ENCODE measurements at regions not wholly inside any gene's neighbourhood (a gene's known extent, or its start where the extent isn't known, plus 50 kb on each side); places are given as distances from the start of the nearest gene placed in this dataset.

- TF ChIP-seq CTCF (IDR thresholded peaks at IDR 0.05) (no peak), POLR2A (IDR thresholded peaks at IDR 0.05) (no peak)
Observed at GRCh38 chr19:28554321-28555091, 658.4 kb downstream of the UQCRFS1 start.

All from heart left ventricle (tissue), 13 donors.